Lung (tissue), 11 donors: ENCODE measurements at regions not wholly inside any gene's neighbourhood (a gene's known extent, or its start where the extent isn't known, plus 50 kb on each side); places are given as distances from the start of the nearest gene placed in this dataset.
"Not testable (repeated sequence)": the region's sequence is repeated elsewhere in the genome, so short reads cannot be mapped to it uniquely, and the experiment has no call there.

Source experiments
- ATAC-seq: fragments of 200-7000 bp; cut with Tn5 transposase; one replicate; pipeline ENCODE4 v1.9.1; 2020; ENCODE audit warnings: moderate number of reproducible peaks; ENCODE audit not compliant: insufficient read depth, low FRiP score
- DNase-seq, 3 donors: peaks; one replicate each; pipeline ENCODE4 v3.0.0-alpha.2; 2013 to 2017
- H3K27ac ChIP-seq, 2 donors: one replicate each; pipeline ENCODE4 v1.5.1; 2013; ENCODE audit warnings: mild to moderate bottlenecking in 2 of 2, moderate library complexity in 2 of 2, control low read depth in 1 of 2, inconsistent platforms in 1 of 2, low read depth in 1 of 2, low read length in 1 of 2
- H3K27me3 ChIP-seq, 3 donors: one replicate each; pipeline ENCODE4 v1.5.1; 2013; ENCODE audit warnings: low read length in 2 of 3; ENCODE audit not compliant: control insufficient read depth in 3 of 3, insufficient read depth in 3 of 3
- H3K36me3 ChIP-seq, 4 donors: one replicate each; pipeline ENCODE4 v1.5.1; 2013; ENCODE audit warnings: low read length in 4 of 4, mild to moderate bottlenecking in 1 of 4, moderate library complexity in 1 of 4; ENCODE audit not compliant: control insufficient read depth in 4 of 4, insufficient read depth in 4 of 4
- H3K4me1 ChIP-seq, 5 donors: one replicate each; pipeline ENCODE4 v1.5.1; 2013; ENCODE audit warnings: low read length in 5 of 5, mild to moderate bottlenecking in 2 of 5, moderate library complexity in 1 of 5; ENCODE audit not compliant: control insufficient read depth in 5 of 5, insufficient read depth in 5 of 5
- H3K4me3 ChIP-seq: one replicate; pipeline ENCODE4 v1.5.1; 2013; ENCODE audit warnings: mild to moderate bottlenecking, control low read depth, moderate library complexity
- H3K9ac ChIP-seq, 2 donors: one replicate each; pipeline ENCODE4 v1.5.1; 2013; ENCODE audit warnings: low read length in 2 of 2, control low read depth in 1 of 2; ENCODE audit not compliant: insufficient read depth in 1 of 2
- H3K9me3 ChIP-seq, 4 donors: one replicate each; pipeline ENCODE4 v1.5.1; 2013; ENCODE audit warnings: low read length in 3 of 4, mild to moderate bottlenecking in 1 of 4, moderate library complexity in 1 of 4; ENCODE audit not compliant: control insufficient read depth in 4 of 4, insufficient read depth in 3 of 4
- CTCF ChIP-seq: IDR thresholded peaks from 2 replicates; pipeline ENCODE4 v1.5.1; 2012; ENCODE audit warnings: mild to moderate bottlenecking; ENCODE audit errors: control extremely low read depth, extremely low read depth
- WGBS, 2 donors: extraction: QIAGEN DNeasy Blood & Tissue Kit; methylation state at CpG; one replicate each; pipeline ENCODE4 v1.1.7; 2013; 5-methylcytosine and 5-hydroxymethylcytosine counted together
- donor health status: control.
- donor health status: control.
- donor health status: Bipolar disorder and iron deficiency.
- donor health status: healthy.
- donor health status: DM: yes; HTN: yes; CAD: no.

- ATAC-seq = no peak
- Histone ChIP-seq H3K4me3 (no peak overlapping the region), H3K27ac (no peak overlapping the region), H3K4me1 (no peaks in the 10 kb centered on the region), H3K9me3 (peaks cover 0 to 5% (median 0%) of the 10 kb centered on the region in 4 donors), H3K36me3 (no peaks in the 10 kb centered on the region), H3K9ac (no peak overlapping the region), H3K27me3 (no peaks in the 10 kb centered on the region)
- DNase-seq = no peak
- no peak for TF ChIP-seq CTCF
- WGBS, 2 donors = 26 to 53% methylated on average over 1 of the region's 1 CpG
Observed at GRCh38 chr6:84575264-84575663, 189.1 kb downstream of the TBX18 start.

GRCh38 chr6:84569882-84570281, 194.5 kb downstream of the TBX18 start:
- Histone ChIP-seq H3K27ac (no peak overlapping the region), H3K9ac (no peak overlapping the region), H3K4me1 (no peaks in the 10 kb centered on the region), H3K4me3 (no peak overlapping the region), H3K36me3 (no peaks in the 10 kb centered on the region), H3K27me3 (no peaks in the 10 kb centered on the region), H3K9me3 (no peaks in the 10 kb centered on the region)
- ATAC-seq (no peak), DNase-seq (no peak)
- TF ChIP-seq CTCF = no peak

- H3K36me3 ChIP-seq = no peaks in the 10 kb centered on the region
- no peaks in the 10 kb centered on the region for H3K9me3 ChIP-seq
- H3K4me1 ChIP-seq = no peaks in the 10 kb centered on the region
- DNase-seq (peak in 2 of 3 donors; percentile 36 to 39), ATAC-seq (no peak)
- H3K4me3 ChIP-seq = no peak overlapping the region
- TF ChIP-seq CTCF = no peak
- H3K27ac ChIP-seq = no peak overlapping the region
- H3K27me3 ChIP-seq = no peaks in the 10 kb centered on the region
- no peak overlapping the region for H3K9ac ChIP-seq
Observed at GRCh38 chr6:84568971-84569370, 195.4 kb downstream of the TBX18 start.

- not testable (repeated sequence) for DNase-seq, H3K36me3 ChIP-seq, H3K9ac ChIP-seq, ATAC-seq, H3K4me1 ChIP-seq, H3K4me3 ChIP-seq, H3K9me3 ChIP-seq, H3K27me3 ChIP-seq, H3K27ac ChIP-seq
- WGBS, 2 donors = 91 to 95% methylated on average over 6 of the region's 6 CpGs
Observed at GRCh38 chr6:84565718-84566117, 198.7 kb downstream of the TBX18 start.
